Activated CD8-positive, alpha-beta memory T cell treated with anti-CD3 and anti-CD28 coated beads, Interleukin-2, amount 10 ng/mL, durations not matched to agents 7 days and 5 days (primary cell): ENCODE measurements at regions not wholly inside any gene's neighbourhood (a gene's known extent, or its start where the extent isn't known, plus 50 kb on each side); places are given as distances from the start of the nearest gene placed in this dataset.

Source experiments
- ATAC-seq: fragments of 150-1000 bp; cut with Tn5 transposase; one replicate; pipeline ENCODE4 v1.10.0; 2021; ENCODE audit warnings: moderate library complexity
- CTCF ChIA-PET: fragments of 350-600 bp; sonication (Branson Sonifier 250); formaldehyde crosslinking; loops from one replicate; lab custom pipeline; 2021; ENCODE audit warnings: antibody characterized with exemption; lab: Charles Lee
- DNase-seq: peaks from one replicate; pipeline ENCODE4 v3.0.0-alpha.2; 2020
- H3K27ac Mint-ChIP-seq: one replicate; pipeline ENCODE4 v1.8.0; 2021; ENCODE audit warnings: mild to moderate bottlenecking, mixed read lengths
- H3K27me3 Mint-ChIP-seq: one replicate; pipeline ENCODE4 v1.8.0; 2021; ENCODE audit warnings: mixed read lengths
- H3K36me3 Mint-ChIP-seq: one replicate; pipeline ENCODE4 v1.8.0; 2021; ENCODE audit warnings: mild to moderate bottlenecking, mixed read lengths
- H3K4me1 Mint-ChIP-seq: one replicate; pipeline ENCODE4 v1.8.0; 2021; ENCODE audit warnings: mixed read lengths
- H3K4me3 Mint-ChIP-seq: one replicate; pipeline ENCODE4 v1.8.0; 2021; ENCODE audit warnings: mild to moderate bottlenecking, moderate library complexity, mixed read lengths
- H3K9me3 Mint-ChIP-seq: one replicate; pipeline ENCODE4 v1.8.0; 2022; ENCODE audit warnings: low read depth, mixed read lengths

DNA sequence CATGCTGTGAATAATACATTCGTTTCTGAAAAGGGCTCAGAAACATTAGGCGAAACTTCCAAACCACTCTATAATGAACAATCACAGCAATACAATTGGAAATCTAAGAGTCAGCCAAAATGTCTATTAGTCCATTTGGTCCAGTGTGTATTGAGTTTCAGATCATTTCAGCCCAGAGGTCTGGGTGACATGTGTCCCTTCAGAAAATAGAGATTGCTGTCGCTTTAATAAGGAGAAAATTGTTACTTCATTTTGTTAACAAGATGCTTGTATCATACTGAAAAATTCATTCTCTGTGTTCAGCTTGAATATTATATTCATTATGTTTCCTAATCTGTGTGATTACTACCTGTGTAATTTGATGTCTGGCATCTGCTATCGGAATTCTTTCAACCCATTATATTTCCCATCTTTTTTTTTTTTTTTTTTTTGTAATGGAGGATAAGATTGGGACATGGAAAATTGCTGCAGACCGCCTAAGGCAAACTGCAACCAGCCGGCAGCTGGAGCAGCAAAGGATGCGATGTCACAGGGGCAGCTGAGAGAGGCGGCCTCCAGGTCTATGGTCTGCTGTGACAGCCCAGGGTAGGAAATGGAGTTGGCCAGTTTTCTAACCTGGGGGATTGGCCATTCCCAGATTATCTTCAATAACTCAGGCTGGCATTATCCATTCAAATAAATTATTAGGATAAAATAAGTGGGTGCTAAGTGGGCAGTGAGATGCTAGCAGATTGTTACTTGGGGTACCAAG is 170.9 kb upstream of the NPVF start:
- Mint-ChIP-seq H3K27ac (no peak overlapping the region), H3K4me1 (no peaks in the 10 kb centered on the region), H3K36me3 (no peaks in the 10 kb centered on the region), H3K4me3 (no peak overlapping the region), H3K27me3 (peaks cover 8% of the 10 kb centered on the region), H3K9me3 (no peaks in the 10 kb centered on the region)
- DNase-seq (no peak), ATAC-seq (no peak)
- CTCF ChIA-PET, result interaction anchor here (0.5 kb wide), 1 partner anchor 1622 kb away, joined by 3 read pairs; no protein-coding TSS in a partner anchor

DNA sequence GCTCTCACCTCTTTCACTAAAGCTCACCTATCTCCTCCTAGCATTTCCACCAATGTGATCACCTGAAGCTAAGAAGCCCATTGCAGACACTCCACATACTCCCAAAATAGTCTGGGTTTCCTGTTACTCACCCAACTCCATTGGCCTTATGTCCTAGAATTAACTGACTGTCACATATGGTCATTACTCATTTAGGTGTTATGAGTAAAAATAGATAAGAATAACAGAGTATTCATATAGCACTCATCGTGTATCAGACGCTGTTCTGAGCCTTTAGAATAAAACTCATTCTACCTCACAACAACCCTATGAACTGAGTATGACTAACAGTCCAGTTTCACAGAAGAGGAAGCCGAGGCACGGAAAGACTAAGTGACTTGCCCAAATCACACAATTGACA is 174.2 kb upstream of the NPVF start:
- Mint-ChIP-seq H3K27ac (no peak overlapping the region), H3K36me3 (no peaks in the 10 kb centered on the region), H3K4me1 (no peaks in the 10 kb centered on the region), H3K9me3 (no peaks in the 10 kb centered on the region), H3K4me3 (no peak overlapping the region), H3K27me3 (peaks cover 4% of the 10 kb centered on the region)
- ATAC-seq (no peak), DNase-seq (no peak)
- CTCF ChIA-PET, result no interaction called here

DNA sequence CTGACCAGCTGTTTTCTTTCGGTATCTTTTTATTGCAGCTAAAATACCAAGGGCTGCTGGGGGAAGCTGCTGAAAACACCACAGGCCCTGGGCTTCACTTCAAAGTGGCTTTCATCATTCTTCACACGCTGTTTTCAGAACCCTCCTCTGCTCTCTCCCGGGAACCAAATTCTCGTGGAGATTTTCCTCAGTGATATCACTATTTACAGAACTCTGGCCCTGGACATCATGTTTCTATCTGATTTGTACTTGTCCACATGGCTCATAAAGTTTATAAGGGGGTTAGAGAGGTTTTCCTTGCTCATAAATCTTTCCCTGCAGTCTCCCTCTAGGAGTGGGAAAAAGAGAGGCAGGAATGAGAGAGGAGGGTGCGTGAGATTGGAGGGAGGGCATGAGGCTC is 177.4 kb upstream of the NPVF start:
- Mint-ChIP-seq H3K27ac (no peak overlapping the region), H3K4me3 (no peak overlapping the region), H3K9me3 (no peaks in the 10 kb centered on the region), H3K4me1 (no peaks in the 10 kb centered on the region), H3K27me3 (peaks cover 6% of the 10 kb centered on the region), H3K36me3 (no peaks in the 10 kb centered on the region)
- ATAC-seq (no peak), DNase-seq (no peak)
- CTCF ChIA-PET, result no interaction called here

DNA sequence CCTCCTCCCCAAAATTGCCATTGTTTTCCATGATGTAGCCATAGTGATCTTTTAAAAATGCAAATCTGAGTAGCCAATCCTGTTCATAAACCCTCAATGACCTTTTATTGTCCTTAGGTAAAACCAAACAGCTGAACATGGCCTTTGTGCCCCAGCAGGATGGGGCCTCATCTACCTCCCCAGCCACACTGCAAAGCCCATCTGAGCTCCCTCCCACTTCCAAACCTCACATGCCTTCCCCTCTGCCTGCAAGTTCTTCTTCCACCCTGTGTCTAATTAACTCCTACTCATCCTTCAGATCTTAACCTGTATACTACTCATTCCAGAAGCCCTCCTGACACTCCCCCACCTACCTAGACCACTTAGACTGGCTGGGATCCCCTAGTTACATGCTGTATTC is 178.8 kb upstream of the NPVF start:
- DNase-seq (no peak), ATAC-seq (no peak)
- Mint-ChIP-seq H3K27ac (no peak overlapping the region), H3K4me3 (no peak overlapping the region), H3K27me3 (peaks cover 6% of the 10 kb centered on the region), H3K4me1 (no peaks in the 10 kb centered on the region), H3K36me3 (no peaks in the 10 kb centered on the region), H3K9me3 (no peaks in the 10 kb centered on the region)
- CTCF ChIA-PET, result no interaction called here

DNA sequence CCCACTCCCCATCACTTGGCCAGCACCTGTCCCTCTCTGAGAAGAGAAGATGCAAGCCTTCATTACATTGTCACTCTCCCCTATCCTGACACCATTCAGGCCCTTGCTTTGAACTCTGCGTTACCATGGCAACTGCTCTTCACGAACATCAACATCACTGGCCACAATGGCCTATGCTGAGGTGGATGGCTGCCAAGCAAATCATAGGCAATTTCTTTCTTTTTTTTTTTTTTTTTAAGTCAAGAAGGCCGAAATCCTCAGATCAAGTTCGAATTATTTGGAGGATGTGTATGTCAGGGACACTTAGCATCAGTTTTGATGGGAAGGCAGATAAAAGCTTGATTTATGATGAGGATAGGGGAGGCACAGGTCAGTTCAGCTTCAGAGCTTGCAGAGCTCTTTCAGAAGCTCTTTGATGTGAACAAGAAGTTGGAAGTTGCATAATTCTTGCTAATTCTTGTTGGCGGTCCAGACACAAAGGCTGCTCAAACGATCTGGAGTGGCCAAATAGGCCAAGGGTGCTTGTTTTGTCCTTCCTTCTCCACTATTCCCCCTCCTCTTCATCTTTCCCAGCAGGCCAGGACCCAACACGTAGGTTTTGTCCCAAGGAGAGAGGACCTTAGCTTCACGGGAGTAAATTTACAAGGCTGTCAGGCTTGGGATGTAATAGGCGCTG is 179.9 kb upstream of the NPVF start:
- Mint-ChIP-seq H3K36me3 (no peaks in the 10 kb centered on the region), H3K9me3 (no peaks in the 10 kb centered on the region), H3K4me1 (no peaks in the 10 kb centered on the region), H3K4me3 (no peak overlapping the region), H3K27me3 (peaks cover 6% of the 10 kb centered on the region), H3K27ac (no peak overlapping the region)
- CTCF ChIA-PET, result no interaction called here
- DNase-seq (no peak), ATAC-seq (no peak)

DNA sequence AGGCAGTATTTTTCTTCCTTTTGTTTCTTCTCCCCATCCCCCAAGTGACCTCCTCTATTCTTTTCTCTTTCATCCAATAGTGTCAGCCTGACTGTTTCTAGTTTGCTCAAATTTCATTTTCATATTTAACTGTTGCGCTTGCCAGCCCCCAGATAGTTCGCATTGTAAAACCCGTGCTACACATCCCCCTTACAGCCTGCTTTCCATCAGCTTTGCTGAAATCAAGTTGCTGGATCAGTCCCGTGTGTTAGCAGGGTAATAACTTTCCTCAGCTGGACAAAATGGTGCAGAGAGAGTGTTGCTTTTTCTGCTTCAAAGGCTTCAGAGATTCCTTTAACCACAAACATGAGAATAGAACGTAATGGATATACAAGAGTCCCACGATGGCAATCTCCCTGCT is 180.6 kb upstream of the NPVF start:
- CTCF ChIA-PET, result no interaction called here
- no peak overlapping the region for H3K4me3 Mint-ChIP-seq
- no peaks in the 10 kb centered on the region for H3K9me3 Mint-ChIP-seq

DNA sequence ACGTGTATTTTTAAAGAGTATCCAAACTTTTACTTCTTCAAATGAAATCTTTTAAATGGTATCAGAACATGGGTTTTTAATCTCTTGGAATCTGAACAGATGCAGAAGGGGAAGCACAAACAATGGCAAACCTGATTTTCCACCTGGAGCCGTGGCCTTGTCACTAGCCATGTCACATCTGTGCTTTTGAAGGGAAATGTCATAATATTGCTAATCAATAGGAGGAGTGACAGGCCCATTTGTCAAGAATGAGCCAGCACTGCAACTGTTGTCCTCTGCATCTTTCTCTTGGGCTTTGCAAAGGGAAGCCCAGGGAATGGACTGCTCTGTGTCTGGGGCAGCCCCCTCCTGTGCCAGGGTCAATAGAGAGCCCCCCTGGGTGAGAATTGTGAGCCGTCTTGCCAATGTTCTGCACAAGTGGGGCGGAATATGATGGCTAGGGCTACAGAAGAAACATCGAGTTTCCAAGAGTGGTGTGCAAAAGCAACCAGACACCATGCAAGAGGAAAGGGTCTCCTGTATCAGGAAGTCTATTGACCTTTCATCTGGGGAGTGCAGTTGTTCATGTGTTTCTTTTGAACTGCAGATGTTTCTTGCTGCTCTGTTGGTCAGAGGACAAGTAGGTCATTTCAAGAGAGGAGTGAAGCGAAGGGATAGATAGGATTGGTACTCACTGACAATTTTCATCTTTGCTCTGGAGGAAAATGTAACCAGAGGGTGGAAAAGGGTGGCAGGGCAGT is 181.8 kb upstream of the NPVF start:
- Mint-ChIP-seq H3K9me3 (no peaks in the 10 kb centered on the region), H3K27ac (no peak overlapping the region), H3K4me1 (no peaks in the 10 kb centered on the region), H3K27me3 (peaks cover 6% of the 10 kb centered on the region), H3K36me3 (no peaks in the 10 kb centered on the region), H3K4me3 (no peak overlapping the region)
- ATAC-seq (no peak), DNase-seq (no peak)
- CTCF ChIA-PET, result no interaction called here

More for the DNA sequence above, 180.6 kb upstream of the NPVF start:
- Mint-ChIP-seq H3K27ac (no peak overlapping the region), H3K4me1 (no peaks in the 10 kb centered on the region), H3K27me3 (peaks cover 6% of the 10 kb centered on the region), H3K36me3 (no peaks in the 10 kb centered on the region)
- ATAC-seq (no peak), DNase-seq (no peak)

DNA sequence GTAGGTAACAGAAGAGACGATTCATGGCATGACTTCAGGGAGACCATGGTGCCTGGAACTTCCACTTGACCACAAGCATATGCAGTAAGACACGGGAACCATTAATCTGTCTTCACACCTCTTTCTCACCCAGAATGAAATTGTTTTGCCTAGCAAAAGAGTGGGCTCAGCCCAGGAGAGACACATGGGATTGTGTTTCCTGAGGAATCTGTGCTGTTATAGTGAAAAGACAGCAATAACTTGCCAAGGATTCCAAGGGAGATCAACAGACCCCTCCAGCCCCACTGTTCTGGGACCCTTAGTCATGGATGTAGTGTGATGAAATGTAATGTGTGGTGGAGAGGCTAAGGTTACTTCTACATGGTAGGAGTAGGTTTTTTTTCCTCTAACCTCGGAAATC is 192.5 kb upstream of the NPVF start:
- H3K36me3 Mint-ChIP-seq, result no peaks in the 10 kb centered on the region
- no peaks in the 10 kb centered on the region for H3K9me3 Mint-ChIP-seq
- H3K4me1 Mint-ChIP-seq, result no peaks in the 10 kb centered on the region
- no peak overlapping the region for H3K27ac Mint-ChIP-seq
- H3K27me3 Mint-ChIP-seq, result peaks cover 9% of the 10 kb centered on the region
- no peak for ATAC-seq
- H3K4me3 Mint-ChIP-seq, result no peak overlapping the region
- CTCF ChIA-PET, result interaction anchor here (0.9 kb wide), 1 partner anchor 145 kb away, joined by 3 read pairs; no protein-coding TSS in a partner anchor
- DNase-seq, result no peak

DNA sequence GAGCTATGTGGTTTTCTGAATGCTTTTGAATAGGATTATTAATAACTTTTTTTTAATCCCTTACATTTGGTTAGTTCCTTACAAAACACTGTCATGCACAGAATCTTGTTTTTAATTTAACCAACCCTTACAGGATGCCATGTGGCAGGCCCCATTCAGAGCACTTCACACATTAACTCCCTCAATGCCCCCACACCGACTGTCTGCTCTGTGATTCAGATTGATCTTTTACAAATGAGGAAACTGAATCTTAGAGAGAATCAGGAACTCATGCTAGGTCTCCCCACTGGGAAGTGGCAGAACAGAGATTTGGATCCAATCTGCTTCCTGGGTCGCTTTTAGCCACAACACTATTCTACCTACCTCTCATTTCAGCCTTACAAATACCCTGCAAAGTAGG is 195.8 kb upstream of the NPVF start:
- Mint-ChIP-seq H3K27ac (no peak overlapping the region), H3K27me3 (peaks cover 16% of the 10 kb centered on the region), H3K9me3 (no peaks in the 10 kb centered on the region), H3K36me3 (no peaks in the 10 kb centered on the region), H3K4me1 (no peaks in the 10 kb centered on the region), H3K4me3 (no peak overlapping the region)
- DNase-seq (no peak), ATAC-seq (no peak)
- CTCF ChIA-PET, result no interaction called here

DNA sequence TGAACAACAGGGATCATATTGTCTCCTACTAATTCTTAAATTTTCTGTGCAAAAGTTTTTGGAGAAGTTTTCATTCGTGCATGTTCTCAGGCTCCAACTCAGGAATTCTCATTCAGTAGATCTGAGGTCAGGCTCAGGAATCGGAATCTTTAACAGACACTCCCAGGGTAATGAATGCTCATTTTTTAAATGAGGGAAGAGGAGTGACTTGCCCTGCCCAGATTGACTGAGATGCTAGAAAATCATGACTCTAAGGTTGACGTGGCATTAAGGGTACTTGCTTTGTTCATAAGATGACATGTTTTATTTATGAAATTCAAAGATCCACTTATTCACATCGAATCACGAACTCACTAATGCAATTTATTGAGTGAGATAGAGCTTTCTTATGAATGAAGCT is 196.6 kb upstream of the NPVF start:
- Mint-ChIP-seq H3K27me3 (peaks cover 11% of the 10 kb centered on the region), H3K9me3 (no peaks in the 10 kb centered on the region), H3K4me3 (no peak overlapping the region), H3K27ac (no peak overlapping the region), H3K36me3 (no peaks in the 10 kb centered on the region), H3K4me1 (no peaks in the 10 kb centered on the region)
- ATAC-seq (no peak), DNase-seq (no peak)
- CTCF ChIA-PET, result interaction anchor here (1.2 kb wide), 1 partner anchor 141 kb away, joined by 3 read pairs; no protein-coding TSS in a partner anchor

DNA sequence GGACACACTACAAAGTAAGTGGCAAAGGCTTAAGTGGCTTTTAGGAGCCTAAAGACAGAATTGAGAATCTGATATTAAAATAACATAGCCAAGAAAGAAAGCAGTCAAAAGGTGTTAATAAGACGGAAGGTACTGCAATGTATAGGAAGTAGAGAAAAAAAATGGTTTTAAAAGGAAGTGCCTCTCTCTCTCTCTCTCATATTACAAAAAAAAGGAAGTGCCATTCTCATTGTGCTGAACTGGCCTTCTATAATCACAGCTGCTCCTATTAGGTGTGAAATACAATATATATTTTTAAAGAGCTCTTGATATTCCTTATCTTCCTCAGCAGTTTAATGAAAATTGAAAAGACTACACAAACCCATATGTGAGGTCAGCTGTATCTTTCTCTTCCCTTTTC is 199.4 kb upstream of the NPVF start:
- DNase-seq (no peak), ATAC-seq (no peak)
- Mint-ChIP-seq H3K27me3 (peaks cover 11% of the 10 kb centered on the region), H3K4me3 (no peak overlapping the region), H3K36me3 (no peaks in the 10 kb centered on the region), H3K27ac (no peak overlapping the region), H3K9me3 (no peaks in the 10 kb centered on the region), H3K4me1 (no peaks in the 10 kb centered on the region)
- CTCF ChIA-PET, result no interaction called here

DNA sequence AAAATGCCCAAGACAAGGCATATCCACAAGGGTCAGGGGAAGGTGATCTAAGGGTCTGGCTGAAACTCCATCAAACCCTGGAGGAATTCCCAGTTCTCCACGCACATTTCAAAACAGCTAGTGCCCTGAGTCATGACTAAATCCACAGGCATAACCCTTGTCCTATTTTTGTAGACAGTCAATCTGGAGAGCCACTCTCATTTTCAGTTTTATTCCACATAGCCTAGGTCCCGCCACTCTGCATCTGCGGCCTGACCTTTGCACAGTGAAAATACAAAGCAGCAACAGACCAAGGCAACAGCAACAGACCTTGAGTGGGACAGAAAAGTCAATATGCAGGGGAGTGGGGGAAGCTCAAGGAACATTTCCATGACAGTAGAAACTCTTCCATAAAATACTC is 201.4 kb upstream of the NPVF start:
- no peak overlapping the region for H3K27ac Mint-ChIP-seq
- no peak overlapping the region for H3K4me3 Mint-ChIP-seq
- no peaks in the 10 kb centered on the region for H3K4me1 Mint-ChIP-seq
- ATAC-seq (no peak), DNase-seq (no peak)
- H3K36me3 Mint-ChIP-seq, result no peaks in the 10 kb centered on the region
- CTCF ChIA-PET, result no interaction called here
- H3K9me3 Mint-ChIP-seq, result no peaks in the 10 kb centered on the region
- peaks cover 17% of the 10 kb centered on the region for H3K27me3 Mint-ChIP-seq

DNA sequence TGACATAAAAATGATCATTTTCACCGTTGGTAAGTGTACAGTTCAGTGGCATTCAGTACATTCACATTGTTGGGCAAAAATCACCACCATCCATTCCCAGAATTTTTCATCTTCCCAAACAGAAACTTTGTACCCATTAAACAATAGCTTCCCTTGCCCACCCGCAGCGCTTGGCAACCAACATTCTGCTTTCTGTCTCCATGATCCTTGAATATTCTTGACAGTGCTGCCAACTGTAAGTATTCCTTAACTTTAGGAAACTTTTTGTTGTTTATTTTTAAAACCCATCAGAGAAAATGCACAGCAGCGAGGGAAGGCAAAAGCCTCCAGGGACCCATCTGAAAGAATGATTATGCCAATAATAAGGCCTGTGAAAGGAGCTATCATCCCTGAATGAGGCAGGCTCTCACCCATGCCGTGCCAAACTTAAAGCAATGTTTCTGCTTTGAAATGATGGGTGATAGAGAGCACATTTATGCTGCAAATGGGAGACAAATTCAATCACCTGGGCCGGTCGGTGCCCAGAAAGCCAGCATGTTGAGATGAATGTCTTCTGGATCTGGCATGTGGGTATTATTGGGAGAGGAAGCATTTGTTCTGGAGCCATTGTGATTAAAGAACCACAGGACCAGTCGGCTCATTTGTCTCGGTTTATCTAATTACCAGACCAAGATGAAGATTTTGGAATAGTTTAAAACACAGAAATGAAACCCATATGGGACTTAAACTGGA is 202.1 kb upstream of the NPVF start:
- DNase-seq (no peak), ATAC-seq (no peak)
- Mint-ChIP-seq H3K4me1 (no peaks in the 10 kb centered on the region), H3K27ac (no peak overlapping the region), H3K4me3 (no peak overlapping the region), H3K36me3 (no peaks in the 10 kb centered on the region), H3K9me3 (no peaks in the 10 kb centered on the region), H3K27me3 (peaks cover 17% of the 10 kb centered on the region)
- CTCF ChIA-PET, result no interaction called here
